ENCODE measurements at regions not wholly inside any gene's neighbourhood (a gene's known extent, or its start where the extent isn't known, plus 50 kb on each side); places are given as distances from the start of the nearest gene placed in this dataset.

- intact Hi-C loops (cut with micrococcal nuclease), result loop anchor here (10.0 kb wide), 1 partner anchor 191 kb away; no protein-coding TSS in a partner anchor
- RAD21 ChIA-PET (ENCODE audit: low non-redundant PET in 1 of 2, low total read pairs in 2 of 2, uncharacterized antibody in 2 of 2, unreplicated experiment in 2 of 2), result no interaction called here
- TF ChIP-seq FOSL1 (IDR thresholded peaks at IDR 0.05; ENCODE audit: low read depth), result no peak
- TF ChIP-seq SRF (IDR thresholded peaks at IDR 0.05; ENCODE audit: low read depth), result no peak
- TF ChIP-seq TCF7L2 (IDR thresholded peaks at IDR 0.05; ENCODE audit: borderline replicate concordance, extremely low read depth, insufficient read depth, insufficient read length), result no peak
- no peak for TF ChIP-seq EGR1 (IDR thresholded peaks at IDR 0.05; ENCODE audit: low read depth)
- TF ChIP-seq EZH2phosphoT487 (IDR thresholded peaks at IDR 0.05; ENCODE audit: borderline replicate concordance), result no peak
- no peak for TF ChIP-seq CTCF (IDR thresholded peaks at IDR 0.05 in 2 of 3, conservative IDR thresholded peaks at IDR 0.05 in 1 of 3; ENCODE audit: borderline replicate concordance in 1 of 3, insufficient read depth in 1 of 3, low read depth in 2 of 3, low read length in 2 of 3)
- TF ChIP-seq POLR2AphosphoS5 (IDR thresholded peaks at IDR 0.05; ENCODE audit: low read depth, low read length), result no peak
- no peak for TF ChIP-seq CBX3 (IDR thresholded peaks at IDR 0.05; ENCODE audit: low read depth)
- no peak for TF ChIP-seq POLR2A (IDR thresholded peaks at IDR 0.05; ENCODE audit: borderline replicate concordance, extremely low read depth, insufficient read depth, insufficient read length)
- no peak for TF ChIP-seq REST (IDR thresholded peaks at IDR 0.05; ENCODE audit: low read depth)
- no peak for TF ChIP-seq ZNF274 (IDR thresholded peaks at IDR 0.05; ENCODE audit: low read depth, low read length)
- TF ChIP-seq ZBTB33 (IDR thresholded peaks at IDR 0.05; ENCODE audit: extremely low read depth, insufficient replicate concordance, low read length), result no peak
- TF ChIP-seq ATF3 (IDR thresholded peaks at IDR 0.05), result no peak
- no peak for TF ChIP-seq JUND (IDR thresholded peaks at IDR 0.05)
- no peak for TF ChIP-seq CEBPB (IDR thresholded peaks at IDR 0.05; ENCODE audit: low read depth)
- no peak for TF ChIP-seq ELF1 (IDR thresholded peaks at IDR 0.05; ENCODE audit: borderline replicate concordance, low read depth)
- TF ChIP-seq YY1 (IDR thresholded peaks at IDR 0.05; ENCODE audit: extremely low read depth, insufficient replicate concordance, low read depth, low read length), result no peak
- no peak for TF ChIP-seq EZH2 (IDR thresholded peaks at IDR 0.05)
- CTCF ChIA-PET, result no interaction called here
- Histone ChIP-seq H3K4me1 (ENCODE audit: control insufficient read depth in 1 of 2, insufficient read depth in 2 of 2, low read length in 2 of 2) (no peaks in the 10 kb centered on the region), H3K79me2 (ENCODE audit: insufficient read depth, low read length) (no peaks in the 10 kb centered on the region), H3K4me3 (replicated peaks in 1 of 2; ENCODE audit: low read depth in 1 of 2, low read length in 2 of 2) (no peak overlapping the region), H4K20me1 (ENCODE audit: insufficient read depth) (no peaks in the 10 kb centered on the region), H2AFZ (ENCODE audit: low read depth, low read length, poor library complexity, severe bottlenecking) (no peak overlapping the region), H3K9me3 (ENCODE audit: control insufficient read depth in 1 of 2, insufficient read depth in 1 of 2, low read depth in 1 of 2, low read length in 2 of 2) (no peaks in the 10 kb centered on the region), H3K9ac (ENCODE audit: low read length) (no peak overlapping the region), H3K4me2 (ENCODE audit: low read length) (no peak overlapping the region), H3K27me3 (ENCODE audit: insufficient read depth, low read length) (no peaks in the 10 kb centered on the region), H3K27ac (ENCODE audit: low read depth, low read length) (no peak overlapping the region), H3K9me2 (ENCODE audit: insufficient read depth) (no peaks in the 10 kb centered on the region), H3K36me3 (ENCODE audit: control insufficient read depth in 1 of 2, insufficient read depth in 2 of 2, low read length in 2 of 2) (no peaks in the 10 kb centered on the region)
- no peak for DNase-seq (ENCODE audit: low read depth, low spot score)
- BruUV-seq (replicated peaks), result no TSS peak
- ATAC-seq, result no peak
- POLR2A ChIA-PET, result no interaction called here
Measured at GRCh38 chr7:114033475-114033874, 114.7 kb upstream of the PPP1R3A start.

All from HCT116 (cell line).